H9 (cell line): ENCODE measurements at regions not wholly inside any gene's neighbourhood (a gene's known extent, or its start where the extent isn't known, plus 50 kb on each side); places are given as distances from the start of the nearest gene placed in this dataset.

Experiments
- DNase-seq: peaks from one replicate; pipeline ENCODE4 v3.0.0-alpha.2; 2017
- H2AFZ ChIP-seq: one replicate; pipeline ENCODE4 v1.6.1; 2013; ENCODE audit warnings: mild to moderate bottlenecking, low read length, control low read depth, moderate library complexity
- H2AK5ac ChIP-seq: 2 replicates; pipeline ENCODE4 v1.6.1; 2013; ENCODE audit warnings: low read length, control low read depth, mixed read lengths; ENCODE audit not compliant: insufficient read length
- H2BK120ac ChIP-seq: one replicate; pipeline ENCODE4 v1.6.1; 2013; ENCODE audit warnings: low read depth, mild to moderate bottlenecking, low read length, control low read depth, inconsistent platforms; ENCODE audit not compliant: poor library complexity, severe bottlenecking
- H2BK12ac ChIP-seq: 2 replicates; pipeline ENCODE4 v1.6.1; 2013; ENCODE audit warnings: low read length, control low read depth, mixed read lengths, low read depth; ENCODE audit not compliant: insufficient read length
- H2BK15ac ChIP-seq: 2 replicates; pipeline ENCODE4 v1.6.1; 2013; ENCODE audit warnings: low read depth, low read length, control low read depth
- H2BK20ac ChIP-seq: one replicate; pipeline ENCODE4 v1.6.1; 2013; ENCODE audit warnings: low read depth, mild to moderate bottlenecking, low read length, control low read depth, inconsistent platforms; ENCODE audit not compliant: poor library complexity, severe bottlenecking
- H2BK5ac ChIP-seq: 2 replicates; pipeline ENCODE4 v1.6.1; 2013; ENCODE audit warnings: low read length, control low read depth, mixed read lengths; ENCODE audit not compliant: insufficient read length
- H3K14ac ChIP-seq: 2 replicates; pipeline ENCODE4 v1.6.1; 2013; ENCODE audit warnings: low read length, control low read depth; ENCODE audit not compliant: insufficient read depth
- H3K18ac ChIP-seq: 2 replicates; pipeline ENCODE4 v1.6.1; 2013; ENCODE audit warnings: low read depth, mild to moderate bottlenecking, mixed read lengths, low read length, control low read depth; ENCODE audit not compliant: insufficient read length
- H3K23ac ChIP-seq: 2 replicates; pipeline ENCODE4 v1.6.1; 2013; ENCODE audit warnings: low read length, control low read depth, mixed read lengths, low read depth; ENCODE audit not compliant: insufficient read length
- H3K23me2 ChIP-seq: 2 replicates; pipeline ENCODE4 v1.6.1; 2013; ENCODE audit warnings: low read depth, mild to moderate bottlenecking, mixed read lengths, low read length, control low read depth; ENCODE audit not compliant: insufficient read length, poor library complexity, severe bottlenecking
- H3K27ac ChIP-seq: 2 replicates; pipeline ENCODE4 v1.5.1; 2013; ENCODE audit warnings: low read length, control low read depth, mixed read lengths, low read depth; ENCODE audit not compliant: insufficient read length
- H3K27me3 ChIP-seq: 2 replicates; pipeline ENCODE4 v1.6.1; 2013; ENCODE audit warnings: low read length, control low read depth, inconsistent platforms; ENCODE audit not compliant: insufficient read depth
- H3K4ac ChIP-seq: 2 replicates; pipeline ENCODE4 v1.6.1; 2013; ENCODE audit warnings: low read depth, mild to moderate bottlenecking, control low read depth, inconsistent platforms, low read length, moderate library complexity
- H3K4me1 ChIP-seq: 2 replicates; pipeline ENCODE4 v1.6.1; 2013; ENCODE audit warnings: low read length, control low read depth, inconsistent platforms; ENCODE audit not compliant: insufficient read depth
- H3K4me2 ChIP-seq: 2 replicates; pipeline ENCODE4 v1.6.1; 2013; ENCODE audit warnings: low read length, control low read depth, mixed read lengths; ENCODE audit not compliant: insufficient read length, insufficient read depth
- H3K56ac ChIP-seq: 2 replicates; pipeline ENCODE4 v1.6.1; 2013; ENCODE audit warnings: low read depth, mild to moderate bottlenecking, mixed read lengths, low read length, control low read depth; ENCODE audit not compliant: insufficient read length
- H3K79me1 ChIP-seq: 2 replicates; pipeline ENCODE4 v1.6.1; 2013; ENCODE audit warnings: low read depth, mild to moderate bottlenecking, moderate library complexity, low read length, control low read depth, inconsistent platforms; ENCODE audit not compliant: insufficient read depth, poor library complexity, severe bottlenecking
- H3K79me2 ChIP-seq: 2 replicates; pipeline ENCODE4 v1.6.1; 2013; ENCODE audit warnings: low read length, control low read depth, inconsistent platforms; ENCODE audit not compliant: insufficient read depth
- H3K9ac ChIP-seq: 2 replicates; pipeline ENCODE4 v1.6.1; 2013; ENCODE audit warnings: low read length, control low read depth, mixed read lengths; ENCODE audit not compliant: insufficient read length; ENCODE audit errors: extremely low read depth
- H3K9me3 ChIP-seq: one replicate; pipeline ENCODE4 v1.6.1; 2013; ENCODE audit warnings: low read depth, low read length, inconsistent platforms; ENCODE audit not compliant: control insufficient read depth
- H3T11ph ChIP-seq: one replicate; pipeline ENCODE4 v1.6.1; 2013; ENCODE audit warnings: mild to moderate bottlenecking, low read length, control low read depth, inconsistent platforms
- H4K20me1 ChIP-seq: one replicate; pipeline ENCODE4 v1.6.1; 2013; ENCODE audit not compliant: control insufficient read depth, insufficient read length, insufficient read depth
- H4K5ac ChIP-seq: 2 replicates; pipeline ENCODE4 v1.6.1; 2013; ENCODE audit warnings: low read depth, mild to moderate bottlenecking, mixed read lengths, low read length, control low read depth; ENCODE audit not compliant: insufficient read length
- H4K8ac ChIP-seq: replicated peaks from 2 replicates; pipeline ENCODE4 v1.6.1; 2013; ENCODE audit warnings: low read length, control low read depth, mixed read lengths, low read depth; ENCODE audit not compliant: insufficient read length
- H4K91ac ChIP-seq: 2 replicates; pipeline ENCODE4 v1.6.1; 2013; ENCODE audit warnings: low read depth, mild to moderate bottlenecking, moderate library complexity, mixed read lengths, low read length, control low read depth; ENCODE audit not compliant: insufficient read length
- H3K27ac Mint-ChIP-seq, 3 experiments: 2 replicates in 2 of 3; 3 replicates in 1 of 3; pipeline ENCODE4 v1.8.0; 2020 to 2021; ENCODE audit warnings: mixed read lengths in 3 of 3, mild to moderate bottlenecking in 1 of 3, moderate library complexity in 1 of 3
- H3K27me3 Mint-ChIP-seq: 2 replicates; pipeline ENCODE4 v1.8.0; 2021; ENCODE audit warnings: low read depth, mild to moderate bottlenecking, moderate library complexity, mixed read lengths
- H3K36me3 Mint-ChIP-seq, 3 experiments: 2 replicates in 2 of 3; 3 replicates in 1 of 3; pipeline ENCODE4 v1.8.0; 2020 to 2021; ENCODE audit warnings: low read depth in 3 of 3, mixed read lengths in 3 of 3; ENCODE audit not compliant: insufficient read depth in 1 of 3
- H3K4me1 Mint-ChIP-seq, 2 experiments: 2 replicates each; pipeline ENCODE4 v1.8.0; 2020; ENCODE audit warnings: mixed read lengths in 2 of 2
- H3K4me3 Mint-ChIP-seq, 2 experiments: 2 replicates in 1 of 2; 3 replicates in 1 of 2; pipeline ENCODE4 v1.8.0; 2020 to 2021; ENCODE audit warnings: mild to moderate bottlenecking in 2 of 2, mixed read lengths in 2 of 2, moderate library complexity in 1 of 2
- H3K9me3 Mint-ChIP-seq, 2 experiments: 2 replicates in 1 of 2; 3 replicates in 1 of 2; pipeline ENCODE4 v1.8.0; 2020; ENCODE audit warnings: mild to moderate bottlenecking in 2 of 2, mixed read lengths in 2 of 2, moderate library complexity in 1 of 2
- WGBS: extraction: QIAGEN DNeasy Blood & Tissue Kit; methylation state at CpG from one replicate; pipeline ENCODE4 v1.1.7; 2013; ENCODE audit warnings: missing lambda C conversion rate, low lambda C conversion rate, mixed read lengths; ENCODE audit not compliant: insufficient read length; ENCODE audit errors: extremely low coverage; 5-methylcytosine and 5-hydroxymethylcytosine counted together
- TF ChIP-seq, protein P1 (sequence below): fragments of 200-600 bp; sonication (generic); conservative IDR thresholded peaks from 3 replicates; pipeline ENCODE4 v1.8.0; 2021; ENCODE audit warnings: antibody characterized with exemption, mild to moderate bottlenecking

GRCh38 chr7:115864082-115864481, 166.5 kb downstream of the TFEC start:
- H3K4me1 Mint-ChIP-seq = peaks cover 0 to 3% of the 10 kb centered on the region in 2 experiments; a peak in 3 of 4 replicates
- no peak overlapping the region for H3K27ac ChIP-seq
- H3K79me1 ChIP-seq = no peaks in the 10 kb centered on the region

More at GRCh38 chr7:115864082-115864481, 166.5 kb downstream of the TFEC start:
- Mint-ChIP-seq H3K27ac (no peak overlapping the region; a peak in 1 of 7 replicates), H3K4me3 (no peak overlapping the region), H3K36me3 (no peaks in the 10 kb centered on the region), H3K27me3 (no peaks in the 10 kb centered on the region), H3K9me3 (no peaks in the 10 kb centered on the region)
- H3T11ph ChIP-seq = no peak overlapping the region
- no peak overlapping the region for H2BK5ac ChIP-seq
- H2BK15ac ChIP-seq = no peak overlapping the region
- no peak overlapping the region for H3K4me2 ChIP-seq
- H3K27me3 ChIP-seq = no peaks in the 10 kb centered on the region
- H3K23ac ChIP-seq = no peak overlapping the region
- H2AK5ac ChIP-seq = no peak overlapping the region
- no peak overlapping the region for H3K56ac ChIP-seq
- H4K20me1 ChIP-seq = no peaks in the 10 kb centered on the region
- no peak overlapping the region for H4K5ac ChIP-seq
- no peaks in the 10 kb centered on the region for H3K9me3 ChIP-seq
- H4K8ac ChIP-seq = no peak overlapping the region
- no peaks in the 10 kb centered on the region for H3K4me1 ChIP-seq
- no CpG with 5 or more reads among the region's 2 CpGs for WGBS
- no peak overlapping the region for H2BK20ac ChIP-seq
- H2BK12ac ChIP-seq = no peak overlapping the region
- H3K18ac ChIP-seq = no peak overlapping the region
- H4K91ac ChIP-seq = no peak overlapping the region
- H2BK120ac ChIP-seq = no peak overlapping the region
- no peak overlapping the region for H3K4ac ChIP-seq
- no peak overlapping the region for H2AFZ ChIP-seq
- no peak for DNase-seq
- TF ChIP-seq, protein P1, sequence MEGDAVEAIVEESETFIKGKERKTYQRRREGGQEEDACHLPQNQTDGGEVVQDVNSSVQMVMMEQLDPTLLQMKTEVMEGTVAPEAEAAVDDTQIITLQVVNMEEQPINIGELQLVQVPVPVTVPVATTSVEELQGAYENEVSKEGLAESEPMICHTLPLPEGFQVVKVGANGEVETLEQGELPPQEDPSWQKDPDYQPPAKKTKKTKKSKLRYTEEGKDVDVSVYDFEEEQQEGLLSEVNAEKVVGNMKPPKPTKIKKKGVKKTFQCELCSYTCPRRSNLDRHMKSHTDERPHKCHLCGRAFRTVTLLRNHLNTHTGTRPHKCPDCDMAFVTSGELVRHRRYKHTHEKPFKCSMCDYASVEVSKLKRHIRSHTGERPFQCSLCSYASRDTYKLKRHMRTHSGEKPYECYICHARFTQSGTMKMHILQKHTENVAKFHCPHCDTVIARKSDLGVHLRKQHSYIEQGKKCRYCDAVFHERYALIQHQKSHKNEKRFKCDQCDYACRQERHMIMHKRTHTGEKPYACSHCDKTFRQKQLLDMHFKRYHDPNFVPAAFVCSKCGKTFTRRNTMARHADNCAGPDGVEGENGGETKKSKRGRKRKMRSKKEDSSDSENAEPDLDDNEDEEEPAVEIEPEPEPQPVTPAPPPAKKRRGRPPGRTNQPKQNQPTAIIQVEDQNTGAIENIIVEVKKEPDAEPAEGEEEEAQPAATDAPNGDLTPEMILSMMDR = no peak
- no peaks in the 10 kb centered on the region for H3K23me2 ChIP-seq
- no peaks in the 10 kb centered on the region for H3K79me2 ChIP-seq
- H3K9ac ChIP-seq = no peak overlapping the region
- H3K14ac ChIP-seq = no peak overlapping the region
